H1 (cell line): ENCODE measurements at regions not wholly inside any gene's neighbourhood (a gene's known extent, or its start where the extent isn't known, plus 50 kb on each side); places are given as distances from the start of the nearest gene placed in this dataset.
"Not testable (repeated sequence)": the region's sequence is repeated elsewhere in the genome, so short reads cannot be mapped to it uniquely, and the experiment has no call there.

Experiments
- CTCF ChIA-PET: fragments of 300-600 bp; sonication (Branson Sonifier 250); formaldehyde crosslinking; loops from one replicate; lab custom pipeline; 2021; ENCODE audit not compliant: partially characterized antibody; lab: Charles Lee
- POLR2A ChIA-PET: fragments of 300-600 bp; sonication (Branson Sonifier 250); formaldehyde crosslinking; loops from one replicate; lab custom pipeline; 2021; ENCODE audit warnings: inconsistent platforms; ENCODE audit not compliant: partially characterized antibody; lab: Charles Lee
- DNase-seq, 2 experiments: peaks; one replicate each; pipeline versions ENCODE4 v3.0.0 to v3.0.0-alpha.2; 2010 to 2022; ENCODE audit warnings: low spot score in 2 of 2, low read depth in 1 of 2, mixed read lengths in 1 of 2
- FAIRE-seq: peaks from 2 replicates; lab custom pipeline; 2011; peaks lifted over from hg19 to GRCh38; lab: Jason Lieb, UNC
- H2AFZ ChIP-seq: 2 replicates; pipeline ENCODE4 v1.8.1; 2012; ENCODE audit warnings: low read length, inconsistent platforms
- H2AK5ac ChIP-seq: 2 replicates; pipeline ENCODE4 v1.6.1; 2013; ENCODE audit warnings: low read depth, low read length
- H2BK120ac ChIP-seq: replicated peaks from 2 replicates; pipeline ENCODE3; 2013; ENCODE audit warnings: low read depth, low read length, inconsistent platforms
- H2BK12ac ChIP-seq: 2 replicates; pipeline ENCODE4 v1.6.1; 2013; ENCODE audit warnings: low read depth, low read length
- H2BK15ac ChIP-seq: 2 replicates; pipeline ENCODE4 v1.6.1; 2013; ENCODE audit warnings: low read length
- H2BK20ac ChIP-seq: 2 replicates; pipeline ENCODE4 v1.6.1; 2013; ENCODE audit warnings: low read length
- H2BK5ac ChIP-seq: 2 replicates; pipeline ENCODE4 v1.6.1; 2013; ENCODE audit warnings: low read depth, low read length
- H3K14ac ChIP-seq: 2 replicates; pipeline ENCODE4 v1.6.1; 2013; ENCODE audit warnings: inconsistent platforms; ENCODE audit not compliant: insufficient read length
- H3K18ac ChIP-seq: 2 replicates; pipeline ENCODE4 v1.6.1; 2013; ENCODE audit warnings: low read length; ENCODE audit errors: extremely low read depth
- H3K23ac ChIP-seq: 2 replicates; pipeline ENCODE4 v1.6.1; 2013; ENCODE audit warnings: inconsistent platforms; ENCODE audit not compliant: insufficient read length
- H3K23me2 ChIP-seq: 2 replicates; pipeline ENCODE4 v1.6.1; 2013; ENCODE audit warnings: low read depth, low read length
- H3K27ac ChIP-seq: 2 replicates; pipeline ENCODE4 v1.6.1; 2011; ENCODE audit warnings: low read depth, low read length, inconsistent platforms
- H3K27me3 ChIP-seq, 4 experiments: replicated peaks in 1 of 4; 1 replicate in 1 of 4; 2 replicates in 3 of 4; pipeline versions ENCODE4 v1.6.1 to v1.8.1; 2011 to 2013; ENCODE audit warnings: low read length in 3 of 4, mild to moderate bottlenecking in 3 of 4, inconsistent platforms in 2 of 4, mixed read lengths in 2 of 4, moderate library complexity in 1 of 4; ENCODE audit not compliant: control insufficient read depth in 3 of 4, insufficient read depth in 3 of 4; ENCODE audit errors: extremely low read depth in 1 of 4
- H3K36me3 ChIP-seq, 4 experiments: 2 replicates each; pipeline versions ENCODE4 v1.6.1 to v1.8.1; 2011 to 2013; ENCODE audit warnings: mild to moderate bottlenecking in 4 of 4, low read length in 3 of 4, moderate library complexity in 2 of 4, control low read depth in 1 of 4, inconsistent platforms in 1 of 4; ENCODE audit not compliant: insufficient read depth in 4 of 4, control insufficient read depth in 2 of 4
- H3K4ac ChIP-seq: replicated peaks from 2 replicates; pipeline ENCODE3; 2013; ENCODE audit warnings: low read length, low read depth, mixed read lengths, inconsistent platforms; ENCODE audit not compliant: insufficient read length
- H3K4me1 ChIP-seq, 4 experiments: replicated peaks in 1 of 4; 1 replicate in 1 of 4; 2 replicates in 3 of 4; pipeline versions ENCODE4 v1.6.1 to v1.8.1; 2011 to 2013; ENCODE audit warnings: low read length in 3 of 4, inconsistent platforms in 2 of 4, mixed read lengths in 1 of 4; ENCODE audit not compliant: insufficient read depth in 4 of 4, control insufficient read depth in 3 of 4
- H3K4me2 ChIP-seq, 2 experiments: 2 replicates each; pipeline versions ENCODE4 v1.6.1 to v1.8.1; 2011 to 2013; ENCODE audit warnings: low read depth in 2 of 2, low read length in 2 of 2, control low read depth in 1 of 2, inconsistent platforms in 1 of 2, mild to moderate bottlenecking in 1 of 2; ENCODE audit not compliant: insufficient read depth in 1 of 2
- H3K4me3 ChIP-seq, 4 experiments: fragments of 200-600, 300-600 bp in 1 of 4; sonication (generic), shearing (Covaris generic), sonication (Bioruptor Twin) in 1 of 4; 2 replicates each; pipeline versions ENCODE4 v1.5.1 to v1.8.1; 2011 to 2016; ENCODE audit warnings: low read length in 4 of 4, low read depth in 3 of 4, control low read depth in 2 of 4, inconsistent platforms in 2 of 4, mild to moderate bottlenecking in 2 of 4, mixed read lengths in 1 of 4, moderate library complexity in 1 of 4; ENCODE audit not compliant: insufficient read depth in 2 of 4; ENCODE audit errors: extremely low read depth in 1 of 4
- H3K56ac ChIP-seq: replicated peaks from 2 replicates; pipeline ENCODE3; 2013; ENCODE audit warnings: low read depth, mild to moderate bottlenecking, mixed read lengths, low read length, inconsistent platforms; ENCODE audit not compliant: insufficient read length
- H3K79me1 ChIP-seq: 2 replicates; pipeline ENCODE4 v1.6.1; 2013; ENCODE audit warnings: low read depth, low read length, control low read depth
- H3K79me2 ChIP-seq, 2 experiments: 2 replicates each; pipeline versions ENCODE4 v1.6.1 to v1.8.1; 2012 to 2013; ENCODE audit warnings: low read length in 2 of 2, mild to moderate bottlenecking in 2 of 2, inconsistent platforms in 1 of 2; ENCODE audit not compliant: insufficient read depth in 2 of 2, control insufficient read depth in 1 of 2
- H3K9ac ChIP-seq, 4 experiments: replicated peaks in 1 of 4; 1 replicate in 1 of 4; 2 replicates in 3 of 4; pipeline versions ENCODE4 v1.6.1 to v1.8.1; 2011 to 2013; ENCODE audit warnings: low read depth in 3 of 4, low read length in 3 of 4, control low read depth in 2 of 4, mild to moderate bottlenecking in 2 of 4, moderate library complexity in 2 of 4, inconsistent platforms in 1 of 4; ENCODE audit errors: extremely low read depth in 1 of 4
- H3K9me3 ChIP-seq, 2 experiments: 2 replicates each; pipeline versions ENCODE4 v1.6.1 to v1.8.1; 2012 to 2013; ENCODE audit warnings: mild to moderate bottlenecking in 2 of 2, moderate library complexity in 2 of 2, control low read depth in 1 of 2, inconsistent platforms in 1 of 2, low read depth in 1 of 2, low read length in 1 of 2, mixed read lengths in 1 of 2; ENCODE audit not compliant: insufficient read depth in 2 of 2
- H4K20me1 ChIP-seq, 2 experiments: replicated peaks in 1 of 2; 2 replicates each; pipeline versions ENCODE3 to v1.8.1; 2011 to 2013; ENCODE audit warnings: inconsistent platforms in 2 of 2, low read length in 2 of 2, mild to moderate bottlenecking in 1 of 2; ENCODE audit not compliant: insufficient read depth in 2 of 2, control insufficient read depth in 1 of 2
- H4K5ac ChIP-seq: 2 replicates; pipeline ENCODE4 v1.6.1; 2013; ENCODE audit warnings: low read length, low read depth, mixed read lengths, inconsistent platforms; ENCODE audit not compliant: insufficient read length
- H4K8ac ChIP-seq: 2 replicates; pipeline ENCODE4 v1.8.0; 2013; ENCODE audit warnings: mild to moderate bottlenecking, moderate library complexity, low read length, inconsistent platforms; ENCODE audit not compliant: insufficient read depth; ENCODE audit errors: extremely low read depth
- H4K91ac ChIP-seq: replicated peaks from 2 replicates; pipeline ENCODE3; 2013; ENCODE audit warnings: low read length, mixed read lengths, inconsistent platforms; ENCODE audit not compliant: insufficient read length
- WGBS, 2 experiments: shearing (Covaris generic) in 1 of 2; methylation state at CpG; one replicate each; pipeline versions ENCODE4 v1.1.6 to v1.1.7; 2013 to 2015; ENCODE audit warnings: low lambda C conversion rate in 2 of 2, mixed read lengths in 2 of 2, inconsistent platforms in 1 of 2, low coverage in 1 of 2, missing lambda C conversion rate in 1 of 2; ENCODE audit not compliant: insufficient replicate concordance in 2 of 2, insufficient coverage in 1 of 2, insufficient read length in 1 of 2; ENCODE audit errors: extremely low coverage in 1 of 2, missing lambda C conversion rate in 1 of 2; 5-methylcytosine and 5-hydroxymethylcytosine counted together

GRCh38 chr2:125422198-125422770 lies 1233.7 kb upstream of the GYPC start:
- H4K20me1 ChIP-seq, H3K23me2 ChIP-seq, H3K56ac ChIP-seq, FAIRE-seq, H3K79me1 ChIP-seq, H3K27me3 ChIP-seq, H3K4me3 ChIP-seq, H3K4me2 ChIP-seq, H3K18ac ChIP-seq, H3K36me3 ChIP-seq, H3K9me3 ChIP-seq, H3K23ac ChIP-seq, H2BK12ac ChIP-seq, H3K9ac ChIP-seq, H3K4me1 ChIP-seq, H2BK5ac ChIP-seq, H2BK20ac ChIP-seq, H2BK15ac ChIP-seq, H3K4ac ChIP-seq, H4K8ac ChIP-seq, H2AFZ ChIP-seq, H2AK5ac ChIP-seq, H3K27ac ChIP-seq, POLR2A ChIA-PET, H4K5ac ChIP-seq, H2BK120ac ChIP-seq, DNase-seq, H3K79me2 ChIP-seq, H4K91ac ChIP-seq, H3K14ac ChIP-seq: not testable (repeated sequence)
- CTCF ChIA-PET: interaction anchor here (0.7 to 0.8 kb wide), 2 partner anchors 11 to 540 kb away, joined by 3 read pairs; no protein-coding TSS in a partner anchor
- 97% methylated on average over 10 of the region's 32 CpGs; no CpG with 5 or more reads in 1 of the 2 experiments for WGBS, 2 experiments
